ENCODE measurements at regions not wholly inside any gene's neighbourhood (a gene's known extent, or its start where the extent isn't known, plus 50 kb on each side); places are given as distances from the start of the nearest gene placed in this dataset.

DNA sequence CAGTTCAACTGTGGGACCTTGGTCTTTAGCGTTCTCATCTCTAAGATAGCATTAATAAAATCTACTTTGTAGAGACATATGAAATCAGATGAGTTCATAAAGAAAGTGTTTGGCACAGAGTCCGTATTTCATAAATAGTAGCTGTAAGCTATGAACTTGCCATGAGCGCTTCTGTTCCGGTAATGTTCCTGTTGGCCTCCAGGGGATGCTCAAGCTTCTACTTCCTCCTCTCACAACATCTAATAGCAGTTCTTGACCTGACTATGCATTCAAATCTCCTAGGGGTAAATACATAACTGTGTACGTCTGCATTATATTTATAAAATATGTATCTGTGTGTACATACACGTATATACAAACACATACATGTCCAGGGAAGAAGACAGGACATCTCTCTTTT, 288.2 kb upstream of the TMPO start:
- DNase-seq = no peak

DNA sequence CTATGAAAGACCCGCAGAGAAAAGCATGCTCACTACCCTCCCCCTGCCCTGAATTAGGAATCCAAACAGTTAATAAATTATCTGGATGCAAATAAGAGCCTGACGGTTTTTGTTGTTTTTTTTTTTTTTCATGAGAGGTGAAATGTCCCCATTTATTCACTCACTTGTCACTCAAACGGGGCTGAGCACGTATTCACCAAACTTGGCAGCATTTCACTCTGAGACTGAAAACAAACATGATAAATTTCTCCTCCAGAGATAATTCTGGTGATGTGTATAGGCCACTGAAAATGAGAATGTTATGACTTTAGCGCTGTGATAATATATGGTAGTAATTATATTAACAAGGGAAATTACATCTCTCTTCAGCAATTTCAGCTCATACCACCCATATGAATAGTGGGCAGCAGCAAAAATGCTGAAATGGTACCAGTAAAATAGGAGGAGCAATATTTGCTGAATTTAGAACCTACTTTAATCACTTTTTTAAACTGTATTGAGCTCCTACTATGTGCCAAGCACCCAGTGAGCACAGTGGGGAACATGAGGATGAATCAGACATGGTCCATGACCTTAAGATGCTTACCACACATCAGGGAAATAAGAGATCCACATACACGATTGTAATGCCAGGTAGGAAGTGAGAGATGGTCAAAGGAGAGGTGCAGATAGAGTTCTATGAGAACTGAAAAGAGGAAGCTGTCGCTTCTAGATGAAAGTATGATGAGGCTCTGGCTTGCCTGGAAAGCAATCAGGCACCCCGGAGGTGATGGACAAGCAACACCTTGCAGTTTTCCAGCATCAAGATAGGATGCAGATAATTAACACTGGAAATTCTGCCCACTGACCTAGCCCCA, 286.5 kb upstream of the TMPO start:
- DNase-seq = no peak

DNA sequence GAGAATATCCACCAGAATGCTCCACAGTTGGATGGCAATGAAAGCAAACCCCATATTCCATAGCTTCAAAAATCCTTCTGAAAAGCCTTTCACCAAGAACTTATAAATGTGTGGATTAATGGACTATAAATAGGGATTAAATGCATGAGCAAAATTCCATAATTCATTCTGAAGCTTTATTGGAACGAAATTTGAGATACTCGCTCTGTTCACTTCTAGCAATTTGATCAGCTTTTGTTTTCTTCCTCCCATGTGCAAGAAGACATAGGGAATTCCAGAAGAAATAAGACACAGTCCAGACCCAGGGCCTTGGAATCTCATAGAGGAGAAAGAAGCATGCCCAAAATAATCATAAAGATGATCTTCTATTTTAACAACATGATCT, 285.9 kb upstream of the TMPO start:
- DNase-seq = no peak

- peak; percentile 52 for DNase-seq
Measured at GRCh38 chr12:98232753-98233390, 282.5 kb upstream of the TMPO start.

DNA sequence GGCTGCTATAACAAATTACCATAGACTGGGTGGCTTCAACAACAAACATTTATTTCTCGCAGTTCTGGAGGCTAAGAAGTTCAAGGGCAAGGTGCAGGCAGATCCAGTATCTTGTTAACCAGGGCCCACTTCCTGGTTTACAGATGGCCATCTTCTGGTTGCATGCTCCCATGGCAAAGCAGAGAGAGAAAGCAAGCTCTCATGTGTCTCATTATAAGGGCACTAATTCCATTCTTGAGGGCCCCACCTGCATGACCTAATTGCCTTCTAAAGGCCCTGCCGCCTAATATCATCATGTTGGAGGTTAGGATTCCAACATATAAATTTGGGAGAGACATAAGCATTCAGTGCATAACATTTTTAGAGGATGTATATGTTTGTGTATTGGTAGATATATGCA, 280.1 kb upstream of the TMPO start:
- DNase-seq = no peak

DNA sequence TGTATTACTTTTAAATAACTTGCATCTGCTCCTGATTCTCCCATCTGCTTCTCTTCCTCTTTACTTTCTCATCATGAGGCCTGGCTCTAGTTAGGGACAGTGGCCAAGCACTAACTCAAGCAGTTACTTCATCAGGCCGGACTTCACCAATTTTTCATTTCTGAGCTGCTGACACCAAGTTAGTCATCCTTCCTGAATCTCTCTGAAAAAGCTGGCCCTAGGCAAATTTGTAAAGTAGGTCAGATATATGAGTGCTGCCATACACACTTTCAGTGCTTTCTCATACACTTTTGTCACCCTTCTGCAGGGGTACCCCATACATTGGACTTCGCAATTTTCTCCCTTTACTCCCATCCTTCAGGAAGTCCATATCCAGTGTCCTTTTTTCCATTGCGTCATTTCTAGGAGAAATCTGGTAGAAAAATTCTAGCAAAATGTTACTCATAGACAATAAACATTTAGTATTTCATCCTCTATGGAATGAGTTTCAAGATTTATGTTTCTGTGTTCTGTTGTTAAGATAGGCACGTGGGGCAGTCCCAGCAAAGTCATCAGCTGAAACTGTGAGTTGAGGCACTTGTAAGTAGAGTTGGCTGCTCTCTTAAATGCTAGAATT, 276.8 kb upstream of the TMPO start:
- DNase-seq = peak; percentile 92

GRCh38 chr12:98243190-98243589, 272.2 kb upstream of the TMPO start:
- no peak for DNase-seq

DNA sequence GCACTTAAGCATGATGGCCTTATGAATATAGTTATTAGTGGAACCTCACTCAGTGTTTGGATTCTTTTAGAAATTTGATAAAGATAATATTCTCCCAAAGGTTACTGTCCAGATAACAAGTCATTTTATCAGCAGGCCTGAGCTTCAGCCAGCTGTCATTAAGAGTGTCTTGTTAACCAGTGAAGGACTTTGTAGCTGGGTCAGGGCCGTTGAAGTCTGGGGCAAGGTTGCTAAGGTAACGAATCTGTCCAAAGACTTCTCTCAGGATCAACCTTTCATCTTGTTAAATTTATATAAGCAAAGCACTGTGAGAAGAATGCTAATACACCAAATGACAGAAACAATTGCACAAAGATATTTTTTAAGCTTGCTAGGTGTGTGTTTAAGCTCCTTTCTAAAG, 271.3 kb upstream of the TMPO start:
- DNase-seq = no peak

- no peak for DNase-seq
Measured at GRCh38 chr12:98253207-98254037, 262.0 kb upstream of the TMPO start.

DNA sequence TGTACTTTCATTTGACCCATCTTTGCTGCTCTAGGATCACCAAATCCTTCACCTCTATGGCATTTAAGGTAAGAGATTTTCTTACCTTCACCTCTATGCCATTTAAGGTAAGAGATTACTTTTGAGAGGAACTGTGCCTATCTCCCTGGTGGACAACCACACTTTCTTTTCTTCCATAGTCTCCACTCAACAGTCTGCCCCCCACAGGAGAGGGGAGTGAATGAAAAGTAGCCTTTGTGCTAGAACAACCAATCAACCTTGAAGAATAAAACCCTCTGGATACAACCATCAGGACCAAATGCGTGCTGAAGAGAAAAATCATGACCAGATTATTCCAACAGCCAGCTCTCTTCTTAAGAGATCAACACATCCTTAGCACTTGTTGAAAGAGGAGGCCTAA, 258.6 kb upstream of the TMPO start:
- DNase-seq = no peak

GRCh38 chr12:98259693-98260092, 255.7 kb upstream of the TMPO start:
- no peak for DNase-seq

GRCh38 chr12:98260276-98260675, 255.1 kb upstream of the TMPO start:
- no peak for DNase-seq

DNA sequence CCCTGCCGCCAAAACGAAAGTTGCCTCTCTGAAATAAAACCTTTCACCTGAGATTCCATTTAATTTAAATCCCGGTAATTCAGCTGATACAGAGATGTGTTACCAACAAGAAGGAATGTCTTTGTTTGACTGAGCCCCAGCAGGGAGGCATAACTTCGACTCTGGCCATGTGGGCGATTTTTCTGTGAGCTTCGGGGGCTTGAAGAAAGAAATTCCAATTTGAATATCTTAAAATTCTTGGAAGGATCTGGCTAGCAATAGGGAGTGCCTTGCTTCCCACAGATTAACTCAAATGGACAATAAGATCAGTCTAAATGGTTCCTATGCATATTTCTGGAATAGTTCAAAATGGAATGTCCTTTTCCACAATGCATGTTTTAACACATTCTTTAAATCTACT, 252.5 kb upstream of the TMPO start:
- DNase-seq = no peak

GRCh38 chr12:98274430-98275130, 240.8 kb upstream of the TMPO start:
- DNase-seq = peak; percentile 6

GRCh38 chr12:98275131-98275475, 240.3 kb upstream of the TMPO start:
- DNase-seq = no peak

DNA sequence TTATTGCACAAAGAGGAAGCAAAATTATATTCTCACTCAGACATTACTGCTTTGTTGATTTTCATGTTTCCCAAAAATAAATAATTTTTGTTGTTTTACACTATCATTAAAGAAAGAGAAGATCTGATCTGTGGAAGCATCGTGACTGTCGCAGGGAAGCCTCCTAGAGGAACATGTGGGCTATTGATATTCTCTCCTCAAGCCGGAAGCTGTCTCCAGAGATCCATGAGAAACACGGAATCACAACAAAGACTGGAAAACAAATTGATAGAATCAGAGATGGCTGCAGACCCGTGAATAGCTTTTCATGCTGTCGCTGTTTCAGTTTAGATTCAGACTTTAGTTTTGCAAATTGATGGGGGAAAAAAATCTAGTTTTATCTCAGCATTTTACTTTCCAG, 235.2 kb upstream of the TMPO start:
- no peak for DNase-seq

DNA sequence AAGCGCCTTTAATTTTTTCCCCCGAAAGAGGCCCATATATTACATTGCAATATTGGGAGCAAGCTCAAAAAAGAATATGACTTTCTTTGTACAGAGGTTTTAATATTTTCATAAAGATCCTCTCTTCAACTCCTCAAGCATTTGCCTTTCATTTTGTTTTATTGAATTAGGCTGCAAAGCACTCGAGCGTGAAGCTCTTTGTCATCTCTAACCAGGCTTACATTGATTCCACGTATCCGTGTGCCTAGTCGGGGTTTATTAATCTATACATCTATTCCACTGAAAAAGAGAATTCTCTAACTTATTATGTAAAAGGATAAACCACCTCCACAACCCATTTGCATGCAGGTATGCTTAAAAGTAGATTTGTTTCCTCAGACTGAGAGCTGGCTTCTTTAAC, 234.8 kb upstream of the TMPO start:
- DNase-seq = no peak

- no peak for DNase-seq
Measured at GRCh38 chr12:98291828-98292227, 223.6 kb upstream of the TMPO start.

DNA sequence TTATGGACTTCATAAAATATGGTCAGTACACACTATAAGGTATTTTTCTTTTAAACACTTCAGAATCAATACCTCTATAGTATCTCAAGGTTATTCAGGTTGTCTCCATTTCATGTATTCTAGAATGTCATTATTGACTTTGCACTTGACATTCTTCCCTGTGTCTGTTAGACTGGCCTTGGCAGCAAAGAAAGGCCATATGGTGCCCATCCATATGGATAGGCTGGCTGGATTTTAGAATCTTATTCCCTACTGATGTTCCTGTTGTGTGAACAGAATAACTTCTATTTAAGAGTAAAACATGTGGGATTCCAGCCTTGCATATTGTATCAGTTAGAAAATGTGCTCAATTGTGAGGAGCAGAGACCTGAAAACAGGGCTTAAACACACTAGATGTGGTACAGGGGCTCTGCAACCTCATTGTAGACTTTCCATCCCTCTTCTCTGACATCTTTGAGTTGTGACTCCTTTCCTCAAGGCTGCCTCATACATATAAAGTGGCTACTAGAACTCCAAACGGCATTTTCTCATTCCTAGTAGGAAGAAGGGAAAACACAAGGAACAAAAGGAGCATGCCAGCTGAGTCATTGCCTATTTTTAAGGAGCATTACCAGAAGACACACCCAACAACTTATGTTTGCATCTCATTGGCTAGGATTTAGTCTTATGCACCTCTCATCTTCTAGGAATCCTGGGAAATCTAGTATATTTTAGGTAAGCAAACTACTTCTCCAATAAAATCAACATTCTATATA, 221.2 kb upstream of the TMPO start:
- no peak for DNase-seq

DNA sequence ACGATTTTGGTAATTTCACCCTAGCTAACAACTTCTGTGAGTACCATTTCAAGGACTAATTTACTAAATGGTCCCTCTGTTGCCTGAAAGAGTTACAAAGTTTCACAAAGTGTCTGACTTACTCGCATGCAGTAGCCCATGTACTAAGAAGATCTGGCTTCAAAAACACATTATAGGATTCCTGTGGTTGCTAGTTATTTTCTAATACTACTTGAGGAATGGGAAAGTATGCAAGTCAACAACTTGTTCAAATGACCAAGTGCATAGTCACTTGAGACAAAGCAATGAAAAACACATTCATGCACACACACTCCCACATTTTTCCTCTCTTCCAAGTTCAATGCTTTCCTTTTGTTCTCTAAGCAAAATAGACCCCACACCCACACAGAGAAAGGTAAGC, 219.7 kb upstream of the TMPO start:
- peak; percentile 44 for DNase-seq

GRCh38 chr12:98296462-98297079, 218.8 kb upstream of the TMPO start:
- no peak for DNase-seq

DNA sequence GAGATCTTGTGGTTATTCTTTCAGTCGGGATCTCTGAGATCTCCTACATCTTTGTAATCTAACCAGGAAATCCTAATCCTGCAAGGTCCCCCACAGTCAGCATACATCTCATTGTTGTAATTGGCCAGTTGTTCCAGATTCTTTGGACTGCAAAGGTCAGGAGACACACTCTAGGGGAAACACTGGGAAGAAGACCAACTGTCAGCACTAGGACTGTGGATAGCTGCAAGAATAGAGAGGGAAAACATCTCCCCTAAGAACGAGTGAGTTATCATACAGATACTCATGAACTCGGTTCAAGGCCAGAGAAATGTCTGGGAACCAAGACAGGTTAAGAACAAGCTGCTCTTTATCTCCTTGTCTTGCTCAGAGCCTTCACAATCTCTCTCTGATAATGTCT, 217.9 kb upstream of the TMPO start:
- DNase-seq = no peak
